SIG-M5 treated with dmso at 0.1 percent for 504 hours (cell line): ENCODE measurements at regions not wholly inside any gene's neighbourhood (a gene's known extent, or its start where the extent isn't known, plus 50 kb on each side); places are given as distances from the start of the nearest gene placed in this dataset.
A peak's percentile ranks its signal among the peaks of the same experiment; 100 is the strongest.

Experiments used
- DNase-seq: peaks from one replicate; lab custom pipeline; 2025; ENCODE audit not compliant: unreplicated experiment; lab: John Stamatoyannopoulos, UW

DNA sequence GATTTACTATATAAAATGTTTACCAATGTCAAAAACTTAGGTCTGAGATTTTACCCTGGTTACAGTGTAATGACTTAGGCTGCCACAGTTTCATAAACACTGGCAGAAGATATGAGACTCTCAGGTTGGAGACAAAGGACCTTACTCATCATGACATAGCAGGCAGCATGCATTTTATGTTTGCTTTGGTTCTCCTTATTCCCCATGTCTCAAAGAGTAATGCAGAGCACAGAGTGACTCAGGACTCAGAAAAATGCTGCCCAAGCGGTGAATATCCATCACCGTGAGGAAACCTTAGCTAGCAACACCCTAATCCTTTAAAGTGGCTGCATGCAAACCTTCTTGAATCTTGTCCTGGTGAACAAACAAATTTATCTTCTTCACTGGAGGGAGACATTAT lies 112.1 kb upstream of the EYS start:
- no peak for DNase-seq

- DNase-seq: no peak
These were observed 111.5 kb upstream of the EYS start for GRCh38 chr6:65818576-65818975.

GRCh38 chr6:65816991-65817390 lies 110.0 kb upstream of the EYS start:
- no peak for DNase-seq

DNA sequence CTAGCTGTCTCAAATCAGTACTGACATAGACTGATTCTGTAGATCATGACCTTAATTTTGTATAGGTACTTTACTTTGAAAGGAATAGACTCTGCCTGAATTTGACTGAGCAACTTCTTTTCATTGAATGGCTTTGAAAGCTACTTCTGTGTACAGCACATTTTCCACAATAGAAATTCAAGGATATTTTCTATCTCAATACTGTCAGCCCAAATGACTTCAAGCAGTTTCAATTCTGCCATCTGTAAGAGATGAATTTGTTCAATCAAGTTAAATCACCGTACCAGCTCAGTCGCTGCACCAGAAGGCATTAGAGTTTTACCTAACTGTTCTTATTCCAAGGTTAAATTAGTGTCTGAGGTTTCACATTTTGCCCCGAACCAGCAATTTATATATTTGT lies 107.0 kb upstream of the EYS start:
- DNase-seq: no peak

DNA sequence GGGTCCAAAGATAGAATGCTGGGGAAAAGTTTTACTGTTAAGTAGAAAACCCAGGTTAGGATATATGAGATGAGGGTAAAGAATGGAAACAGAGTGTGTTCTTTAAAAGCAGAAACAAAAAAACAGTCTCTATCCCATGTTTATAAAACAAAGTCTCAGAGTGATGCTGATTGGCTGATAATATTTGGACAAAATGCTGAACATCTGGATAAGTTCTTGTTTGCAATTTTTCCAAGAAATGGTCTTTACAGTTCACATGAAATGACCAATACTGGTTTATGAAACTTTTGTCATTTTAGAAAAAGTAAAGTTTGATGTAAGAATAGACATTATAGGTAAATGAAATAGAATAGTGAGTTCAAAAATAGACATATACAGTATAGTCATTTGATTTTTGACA lies 96.2 kb upstream of the EYS start:
- DNase-seq: no peak

- no peak for DNase-seq
These were observed 92.4 kb upstream of the EYS start for GRCh38 chr6:65799389-65799788.

GRCh38 chr6:65798280-65799014 lies 91.4 kb upstream of the EYS start:
- DNase-seq: no peak

GRCh38 chr6:65790666-65791065 lies 83.6 kb upstream of the EYS start:
- no peak for DNase-seq

DNA sequence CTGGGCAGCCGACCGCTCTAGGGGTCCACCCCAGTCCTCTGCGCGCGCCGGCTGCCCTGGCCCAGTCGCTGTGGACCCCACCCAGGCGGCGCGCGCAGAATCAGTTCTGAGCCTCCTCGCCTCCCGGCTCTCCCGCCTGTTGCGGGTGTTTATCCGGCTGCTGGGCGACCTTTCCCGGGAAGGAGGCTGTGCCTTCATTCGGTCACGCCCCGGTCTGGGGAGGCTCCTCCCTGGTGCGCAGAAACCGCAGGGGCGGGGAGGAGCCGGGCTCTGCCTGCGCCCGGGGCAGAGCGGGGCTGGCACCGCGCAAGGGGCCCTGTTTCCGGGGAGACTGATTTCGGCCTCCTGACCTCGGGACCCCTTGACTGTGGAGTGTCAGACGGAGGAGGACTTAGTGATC lies 80.8 kb upstream of the EYS start:
- no peak for DNase-seq

GRCh38 chr6:65786815-65787214 lies 79.8 kb upstream of the EYS start:
- no peak for DNase-seq

GRCh38 chr6:65780691-65781090 lies 73.7 kb upstream of the EYS start:
- DNase-seq: no peak

DNA sequence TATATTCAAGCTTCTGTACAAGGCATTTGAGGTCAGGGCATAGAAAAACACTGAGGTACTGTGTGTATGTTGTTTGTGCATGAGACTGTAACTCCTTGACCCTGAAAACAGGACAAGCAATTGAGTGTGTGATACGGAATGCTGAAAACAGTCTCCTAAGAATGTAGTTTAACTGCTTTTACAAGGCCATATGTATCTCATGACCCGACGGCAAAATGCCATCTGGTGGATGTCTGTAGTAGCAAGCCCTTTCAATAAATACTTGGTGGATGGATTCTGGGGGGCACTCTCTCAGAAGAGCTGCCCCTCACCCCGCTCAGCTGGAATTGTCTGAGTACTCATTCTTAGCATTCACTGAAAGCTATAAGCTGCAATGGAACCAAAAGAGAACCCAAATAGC lies 69.3 kb upstream of the EYS start:
- DNase-seq: peak; percentile 17

DNA sequence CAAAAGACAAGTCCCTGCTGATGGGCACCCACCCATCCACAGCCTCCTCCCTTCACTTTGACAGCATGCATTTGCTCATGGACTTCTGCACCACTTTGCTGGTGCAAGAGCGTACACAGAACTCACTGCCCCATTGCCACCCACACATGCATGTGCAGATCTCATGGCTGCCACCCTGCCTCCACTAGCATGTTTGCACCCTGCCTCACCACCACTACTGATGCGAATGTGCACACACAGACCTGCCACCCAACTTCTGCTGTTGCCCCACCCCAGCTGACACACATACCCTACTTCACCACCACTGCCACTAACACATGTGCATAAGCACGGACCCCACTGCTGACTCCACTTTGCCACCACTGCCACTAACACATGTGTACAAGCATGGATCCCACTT lies 64.9 kb upstream of the EYS start:
- no peak for DNase-seq

DNA sequence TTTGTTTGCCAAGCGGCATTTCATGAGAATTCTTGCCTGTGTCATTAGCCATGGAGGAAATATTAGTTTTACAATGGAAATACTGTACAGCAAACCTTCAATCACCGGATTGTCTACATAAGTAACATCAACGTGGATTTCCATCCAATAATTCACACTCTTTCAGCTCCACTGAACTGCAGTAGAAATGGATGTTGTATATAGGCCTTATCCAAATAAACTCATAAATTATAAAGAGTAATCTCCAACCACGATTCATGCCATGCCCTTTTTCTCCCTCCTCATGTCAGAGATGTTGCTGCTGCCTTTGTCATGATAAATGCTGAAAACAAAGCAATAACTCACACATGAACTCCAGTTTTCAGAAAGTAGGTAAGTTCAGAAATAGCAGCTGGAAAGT lies 54.9 kb upstream of the EYS start:
- no peak for DNase-seq

DNA sequence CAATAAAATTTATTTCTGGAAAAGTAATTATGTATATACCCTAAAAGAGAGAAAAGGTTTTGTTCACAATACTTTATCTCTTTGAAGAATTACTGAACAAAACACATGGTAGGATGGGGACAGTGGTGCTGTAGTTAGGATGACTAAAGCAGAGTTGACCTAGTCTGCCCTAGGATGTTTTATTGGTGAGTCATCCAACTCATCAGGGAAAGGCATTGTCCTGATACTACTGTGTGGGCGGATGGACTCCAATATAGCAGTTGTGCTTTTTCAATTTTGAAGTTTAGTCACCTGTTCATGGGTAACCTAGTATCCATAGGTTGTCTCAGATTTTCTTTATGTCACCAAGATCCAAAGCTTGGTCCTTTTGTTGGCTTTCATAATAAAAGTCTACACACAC lies 53.3 kb upstream of the EYS start:
- DNase-seq: no peak
